SK-N-SH (cell line): ENCODE measurements at regions not wholly inside any gene's neighbourhood (a gene's known extent, or its start where the extent isn't known, plus 50 kb on each side); places are given as distances from the start of the nearest gene placed in this dataset.
A peak's percentile ranks its signal among the peaks of the same experiment; 100 is the strongest.

ENCODE experiments used
- CTCF ChIA-PET: fragments of 300-600, 350-600 bp; formaldehyde crosslinking; extraction: SDS; loops from one replicate; lab custom pipeline; 2021; lab: Yijun Ruan, JAX
- POLR2A ChIA-PET: fragments of 350-600 bp; sonication (Branson Sonifier 250); formaldehyde crosslinking; extraction: SDS; loops from one replicate; lab custom pipeline; 2020; ENCODE audit warnings: antibody characterized with exemption, inconsistent platforms; lab: Yijun Ruan, JAX
- DNase-seq: peaks from one replicate; pipeline ENCODE4 v3.0.0; 2012
- H2AFZ ChIP-seq: fragments of 200-600 bp; sonication (generic); 2 replicates; pipeline ENCODE4 v1.8.1; 2016; ENCODE audit warnings: antibody characterized with exemption, mild to moderate bottlenecking, low read depth
- H3F3A ChIP-seq: fragments of 200-600 bp; sonication (generic); replicated peaks from 2 replicates; pipeline ENCODE3; 2016; ENCODE audit warnings: antibody characterized with exemption, mild to moderate bottlenecking; ENCODE audit not compliant: insufficient read depth
- H3K27ac ChIP-seq, 2 experiments: fragments of 200-500 bp in 1 of 2; fragments of 200-600 bp in 1 of 2; sonication (Bioruptor generic) in 1 of 2; sonication (generic), shearing (Covaris generic) in 1 of 2; 2 replicates each; pipeline versions ENCODE4 v1.5.1 to v1.6.1; 2014 to 2016; ENCODE audit warnings: low read depth in 2 of 2, inconsistent platforms in 1 of 2, low read length in 1 of 2, mild to moderate bottlenecking in 1 of 2, mixed read lengths in 1 of 2
- H3K27me3 ChIP-seq: fragments of 200-600 bp; sonication (generic), shearing (Covaris generic); 2 replicates; pipeline ENCODE4 v1.6.1; 2016; ENCODE audit warnings: mixed run types; ENCODE audit not compliant: insufficient read depth
- H3K36me3 ChIP-seq, 2 experiments: fragments of 200-500 bp in 1 of 2; fragments of 200-600 bp in 1 of 2; sonication (Bioruptor generic) in 1 of 2; sonication (generic) in 1 of 2; replicated peaks in 1 of 2; 2 replicates each; pipeline versions ENCODE3 to v1.5.1; 2014 to 2016; ENCODE audit warnings: low read length in 1 of 2, mild to moderate bottlenecking in 1 of 2; ENCODE audit not compliant: insufficient read depth in 2 of 2, control insufficient read depth in 1 of 2
- H3K4me1 ChIP-seq, 2 experiments: fragments of 200-500 bp in 1 of 2; fragments of 200-600 bp in 1 of 2; sonication (Bioruptor generic) in 1 of 2; sonication (generic), shearing (Covaris generic) in 1 of 2; 2 replicates each; pipeline versions ENCODE4 v1.5.1 to v1.6.1; 2014 to 2016; ENCODE audit warnings: low read depth in 1 of 2, low read length in 1 of 2, mixed run types in 1 of 2; ENCODE audit not compliant: insufficient read depth in 2 of 2, control insufficient read depth in 1 of 2
- H3K4me2 ChIP-seq: fragments of 200-600 bp; sonication (generic), shearing (Covaris generic); 2 replicates; pipeline ENCODE4 v1.6.1; 2017; ENCODE audit warnings: mixed run types
- H3K4me3 ChIP-seq, 2 experiments: fragments of 200-500 bp in 1 of 2; fragments of 200-600 bp in 1 of 2; sonication (Bioruptor generic) in 1 of 2; sonication (generic), shearing (Covaris generic) in 1 of 2; 2 replicates each; pipeline versions ENCODE4 v1.5.1 to v1.8.1; 2014 to 2016; ENCODE audit warnings: low read depth in 2 of 2, inconsistent platforms in 1 of 2, low read length in 1 of 2, mild to moderate bottlenecking in 1 of 2, mixed read lengths in 1 of 2, moderate library complexity in 1 of 2
- H3K79me2 ChIP-seq: fragments of 200-600 bp; sonication (generic); 2 replicates; pipeline ENCODE4 v1.8.1; 2017; ENCODE audit warnings: mild to moderate bottlenecking; ENCODE audit not compliant: insufficient read depth
- H3K9ac ChIP-seq: fragments of 200-600 bp; sonication (generic); 2 replicates; pipeline ENCODE4 v1.6.1; 2017; ENCODE audit warnings: mixed run types
- H3K9me2 ChIP-seq: fragments of 200-600 bp; sonication (generic); 2 replicates; pipeline ENCODE4 v1.6.1; 2017; ENCODE audit warnings: mixed run types
- H3K9me3 ChIP-seq: fragments of 200-600 bp; sonication (generic); 2 replicates; pipeline ENCODE4 v1.6.1; 2017; ENCODE audit warnings: mixed run types, mild to moderate bottlenecking, moderate library complexity
- H4K20me1 ChIP-seq: fragments of 200-600 bp; sonication (generic); 2 replicates; pipeline ENCODE4 v1.6.1; 2017; ENCODE audit warnings: mild to moderate bottlenecking, mixed run types; ENCODE audit not compliant: insufficient read depth
- EZH2phosphoT487 ChIP-seq: fragments of 200-600 bp; sonication (generic); IDR thresholded peaks from 2 replicates; pipeline ENCODE4 v1.6.1; 2017; ENCODE audit warnings: low read depth, mixed run types, mild to moderate bottlenecking, antibody characterized with exemption, moderate library complexity, borderline replicate concordance
- FOSL2 ChIP-seq: IDR thresholded peaks from 2 replicates; pipeline ENCODE4 v1.4.0; 2012; ENCODE audit warnings: low read depth, mild to moderate bottlenecking, moderate library complexity, borderline replicate concordance
- FOXM1 ChIP-seq: IDR thresholded peaks from 2 replicates; pipeline ENCODE4 v1.4.0; 2012; ENCODE audit warnings: low read depth, mild to moderate bottlenecking
- GABPA ChIP-seq: IDR thresholded peaks from 2 replicates; pipeline ENCODE4 v1.4.0; 2012; ENCODE audit warnings: low read depth, mild to moderate bottlenecking
- GATA2 ChIP-seq: sonication (generic); formaldehyde crosslinking; IDR thresholded peaks from 2 replicates; pipeline ENCODE4 v1.5.0; 2020; ENCODE audit warnings: mild to moderate bottlenecking, missing genetic modification reagents
- JUND ChIP-seq: IDR thresholded peaks from 2 replicates; pipeline ENCODE4 v1.4.0; 2012
- MXI1 ChIP-seq: IDR thresholded peaks from 2 replicates; pipeline ENCODE4 v1.6.1; 2012; ENCODE audit warnings: mild to moderate bottlenecking, low read depth, low read length, improper control_type of control experiment
- NRF1 ChIP-seq: IDR thresholded peaks from 2 replicates; pipeline ENCODE4 v1.6.1; 2012; ENCODE audit warnings: low read depth, mild to moderate bottlenecking, low read length
- RAD21 ChIP-seq: IDR thresholded peaks from 2 replicates; pipeline ENCODE4 v1.6.1; 2012; ENCODE audit warnings: mild to moderate bottlenecking, low read length
- RXRA ChIP-seq: IDR thresholded peaks from 2 replicates; pipeline ENCODE4 v1.4.0; 2012; ENCODE audit warnings: low read depth, mild to moderate bottlenecking, borderline replicate concordance
- TAF1 ChIP-seq: IDR thresholded peaks from 2 replicates; pipeline ENCODE4 v1.6.1; 2012; ENCODE audit warnings: low read depth, mild to moderate bottlenecking, low read length, moderate library complexity, borderline replicate concordance
- YY1 ChIP-seq: IDR thresholded peaks from 2 replicates; pipeline ENCODE4 v1.4.0; 2012; ENCODE audit warnings: low read depth, mild to moderate bottlenecking
- WGBS: methylation state at CpG from one replicate; pipeline ENCODE4 v1.1.6; 2017; ENCODE audit warnings: low lambda C conversion rate; 5-methylcytosine and 5-hydroxymethylcytosine counted together
- TF ChIP-seq, protein P1 (sequence below): IDR thresholded peaks from 2 replicates; pipeline ENCODE4; 2012
- TF ChIP-seq, protein P2 (sequence below): IDR thresholded peaks from 2 replicates; pipeline ENCODE4 v1.4.0; 2012; ENCODE audit warnings: low read depth, borderline replicate concordance
- TF ChIP-seq, protein P3 (sequence below): IDR thresholded peaks from 2 replicates; pipeline ENCODE4 v1.4.0; 2012; ENCODE audit warnings: low read depth, borderline replicate concordance
- TF ChIP-seq, protein P4 (sequence below): fragments of 150-350 bp; IDR thresholded peaks from 2 replicates; pipeline ENCODE4 v1.6.1; 2016; ENCODE audit warnings: mild to moderate bottlenecking, low read depth, low read length
- TF ChIP-seq, protein P5 (sequence below): IDR thresholded peaks from 2 replicates; pipeline ENCODE4 v1.4.0; 2012; ENCODE audit warnings: low read depth
- TF ChIP-seq, protein P6 (sequence below): fragments of 200-600 bp; sonication (generic); IDR thresholded peaks from 2 replicates; pipeline ENCODE4 v1.6.1; 2017; ENCODE audit warnings: antibody characterized with exemption, mild to moderate bottlenecking, moderate library complexity

DNA sequence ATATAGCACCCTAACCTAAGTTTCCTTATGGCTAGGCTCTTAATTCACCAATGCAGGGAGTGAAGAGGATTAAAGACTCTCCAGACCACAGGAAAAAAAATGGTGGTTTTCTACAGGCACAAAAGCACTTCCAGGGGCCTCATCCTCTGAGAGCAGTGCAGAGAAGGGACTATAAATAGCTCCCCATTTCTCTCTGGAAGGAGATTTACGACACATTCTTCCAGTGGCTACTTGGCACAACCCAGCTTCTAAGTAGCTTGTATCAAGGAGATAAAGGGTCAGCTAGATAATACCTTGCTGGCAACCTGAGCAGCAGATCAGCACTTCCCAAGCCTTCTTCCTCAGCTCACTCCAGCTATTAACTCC lies 73.5 kb downstream of the CRPPA start (continued):
- no peak for TF ChIP-seq RAD21
- no peak for TF ChIP-seq TAF1
- TF ChIP-seq, protein P1, sequence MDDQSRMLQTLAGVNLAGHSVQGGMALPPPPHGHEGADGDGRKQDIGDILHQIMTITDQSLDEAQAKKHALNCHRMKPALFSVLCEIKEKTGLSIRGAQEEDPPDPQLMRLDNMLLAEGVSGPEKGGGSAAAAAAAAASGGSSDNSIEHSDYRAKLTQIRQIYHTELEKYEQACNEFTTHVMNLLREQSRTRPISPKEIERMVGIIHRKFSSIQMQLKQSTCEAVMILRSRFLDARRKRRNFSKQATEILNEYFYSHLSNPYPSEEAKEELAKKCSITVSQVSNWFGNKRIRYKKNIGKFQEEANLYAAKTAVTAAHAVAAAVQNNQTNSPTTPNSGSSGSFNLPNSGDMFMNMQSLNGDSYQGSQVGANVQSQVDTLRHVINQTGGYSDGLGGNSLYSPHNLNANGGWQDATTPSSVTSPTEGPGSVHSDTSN, result no peak
- no peak for TF ChIP-seq FOSL2

DNA sequence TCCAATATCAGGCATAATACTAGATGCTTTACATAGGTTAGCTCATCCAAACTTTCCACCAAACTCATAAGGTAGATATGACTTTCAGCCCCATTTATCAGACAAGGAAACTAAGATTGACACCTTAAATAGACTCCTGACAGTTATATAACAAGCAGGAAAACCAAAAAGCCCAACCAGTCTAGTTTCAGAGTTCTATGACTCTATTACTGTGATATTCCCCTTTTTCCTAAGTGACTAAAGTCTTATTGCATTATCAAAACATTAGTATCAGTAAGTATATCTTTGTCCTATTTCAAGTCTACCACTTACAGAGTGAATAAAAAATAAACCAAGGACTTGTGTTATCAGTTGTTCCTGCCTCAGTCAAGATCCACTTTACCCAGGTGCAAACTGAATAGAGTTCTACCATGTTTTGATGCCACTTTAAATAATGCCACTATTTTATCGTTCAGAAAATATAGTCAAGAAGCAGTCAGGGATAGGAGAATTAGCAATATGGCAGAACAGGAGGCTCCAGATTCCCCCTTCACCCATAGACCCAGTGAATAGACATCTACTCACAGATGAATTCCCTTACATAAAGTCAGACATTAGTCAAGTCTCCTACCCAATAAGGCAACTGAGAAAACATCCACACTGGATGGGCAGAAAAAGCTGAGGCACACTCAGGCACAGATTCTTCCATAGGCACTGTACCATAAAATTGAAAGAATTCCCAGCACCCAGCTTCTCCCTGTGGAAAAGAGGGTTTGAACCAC lies 74.1 kb downstream of the CRPPA start:
- Histone ChIP-seq H3K79me2 (no peaks in the 10 kb centered on the region), H3K27me3 (no peaks in the 10 kb centered on the region), H3K4me3 (no peak overlapping the region), H3K4me2 (no peak overlapping the region), H3K4me1 (peaks cover 0 to 7% of the 10 kb centered on the region in 2 experiments; a peak in 2 of 4 replicates), H3K9ac (no peak overlapping the region), H3K27ac (peak overlapping the region in 1 of 2 experiments; percentile 62; a peak in 2 of 4 replicates), H3K36me3 (no peaks in the 10 kb centered on the region), H3K9me2 (no peaks in the 10 kb centered on the region), H4K20me1 (no peaks in the 10 kb centered on the region), H2AFZ (no peak overlapping the region), H3K9me3 (no peaks in the 10 kb centered on the region), H3F3A (no peaks in the 10 kb centered on the region)
- TF ChIP-seq MXI1 (no peak), FOXM1 (no peak), GATA2 (CRISPR knock-in tag) (no peak), NRF1 (no peak), EZH2phosphoT487 (no peak), YY1 (no peak), RAD21 (no peak), GABPA (no peak), RXRA (no peak), JUND (no peak)
- TF ChIP-seq, protein P2, sequence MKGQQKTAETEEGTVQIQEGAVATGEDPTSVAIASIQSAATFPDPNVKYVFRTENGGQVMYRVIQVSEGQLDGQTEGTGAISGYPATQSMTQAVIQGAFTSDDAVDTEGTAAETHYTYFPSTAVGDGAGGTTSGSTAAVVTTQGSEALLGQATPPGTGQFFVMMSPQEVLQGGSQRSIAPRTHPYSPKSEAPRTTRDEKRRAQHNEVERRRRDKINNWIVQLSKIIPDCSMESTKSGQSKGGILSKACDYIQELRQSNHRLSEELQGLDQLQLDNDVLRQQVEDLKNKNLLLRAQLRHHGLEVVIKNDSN, result no peak
- TF ChIP-seq, protein P3, sequence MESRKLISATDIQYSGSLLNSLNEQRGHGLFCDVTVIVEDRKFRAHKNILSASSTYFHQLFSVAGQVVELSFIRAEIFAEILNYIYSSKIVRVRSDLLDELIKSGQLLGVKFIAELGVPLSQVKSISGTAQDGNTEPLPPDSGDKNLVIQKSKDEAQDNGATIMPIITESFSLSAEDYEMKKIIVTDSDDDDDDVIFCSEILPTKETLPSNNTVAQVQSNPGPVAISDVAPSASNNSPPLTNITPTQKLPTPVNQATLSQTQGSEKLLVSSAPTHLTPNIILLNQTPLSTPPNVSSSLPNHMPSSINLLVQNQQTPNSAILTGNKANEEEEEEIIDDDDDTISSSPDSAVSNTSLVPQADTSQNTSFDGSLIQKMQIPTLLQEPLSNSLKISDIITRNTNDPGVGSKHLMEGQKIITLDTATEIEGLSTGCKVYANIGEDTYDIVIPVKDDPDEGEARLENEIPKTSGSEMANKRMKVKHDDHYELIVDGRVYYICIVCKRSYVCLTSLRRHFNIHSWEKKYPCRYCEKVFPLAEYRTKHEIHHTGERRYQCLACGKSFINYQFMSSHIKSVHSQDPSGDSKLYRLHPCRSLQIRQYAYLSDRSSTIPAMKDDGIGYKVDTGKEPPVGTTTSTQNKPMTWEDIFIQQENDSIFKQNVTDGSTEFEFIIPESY, result no peak
- TF ChIP-seq, protein P4, sequence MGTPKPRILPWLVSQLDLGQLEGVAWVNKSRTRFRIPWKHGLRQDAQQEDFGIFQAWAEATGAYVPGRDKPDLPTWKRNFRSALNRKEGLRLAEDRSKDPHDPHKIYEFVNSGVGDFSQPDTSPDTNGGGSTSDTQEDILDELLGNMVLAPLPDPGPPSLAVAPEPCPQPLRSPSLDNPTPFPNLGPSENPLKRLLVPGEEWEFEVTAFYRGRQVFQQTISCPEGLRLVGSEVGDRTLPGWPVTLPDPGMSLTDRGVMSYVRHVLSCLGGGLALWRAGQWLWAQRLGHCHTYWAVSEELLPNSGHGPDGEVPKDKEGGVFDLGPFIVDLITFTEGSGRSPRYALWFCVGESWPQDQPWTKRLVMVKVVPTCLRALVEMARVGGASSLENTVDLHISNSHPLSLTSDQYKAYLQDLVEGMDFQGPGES, result no peak
- TF ChIP-seq, protein P5, sequence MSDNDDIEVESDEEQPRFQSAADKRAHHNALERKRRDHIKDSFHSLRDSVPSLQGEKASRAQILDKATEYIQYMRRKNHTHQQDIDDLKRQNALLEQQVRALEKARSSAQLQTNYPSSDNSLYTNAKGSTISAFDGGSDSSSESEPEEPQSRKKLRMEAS, result no peak
- TF ChIP-seq, protein P6, sequence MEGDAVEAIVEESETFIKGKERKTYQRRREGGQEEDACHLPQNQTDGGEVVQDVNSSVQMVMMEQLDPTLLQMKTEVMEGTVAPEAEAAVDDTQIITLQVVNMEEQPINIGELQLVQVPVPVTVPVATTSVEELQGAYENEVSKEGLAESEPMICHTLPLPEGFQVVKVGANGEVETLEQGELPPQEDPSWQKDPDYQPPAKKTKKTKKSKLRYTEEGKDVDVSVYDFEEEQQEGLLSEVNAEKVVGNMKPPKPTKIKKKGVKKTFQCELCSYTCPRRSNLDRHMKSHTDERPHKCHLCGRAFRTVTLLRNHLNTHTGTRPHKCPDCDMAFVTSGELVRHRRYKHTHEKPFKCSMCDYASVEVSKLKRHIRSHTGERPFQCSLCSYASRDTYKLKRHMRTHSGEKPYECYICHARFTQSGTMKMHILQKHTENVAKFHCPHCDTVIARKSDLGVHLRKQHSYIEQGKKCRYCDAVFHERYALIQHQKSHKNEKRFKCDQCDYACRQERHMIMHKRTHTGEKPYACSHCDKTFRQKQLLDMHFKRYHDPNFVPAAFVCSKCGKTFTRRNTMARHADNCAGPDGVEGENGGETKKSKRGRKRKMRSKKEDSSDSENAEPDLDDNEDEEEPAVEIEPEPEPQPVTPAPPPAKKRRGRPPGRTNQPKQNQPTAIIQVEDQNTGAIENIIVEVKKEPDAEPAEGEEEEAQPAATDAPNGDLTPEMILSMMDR, result no peak
- POLR2A ChIA-PET, result no interaction called here
- CTCF ChIA-PET, result interaction anchor here (0.8 to 2.3 kb wide), 5 partner anchors 8 to 55 kb away, joined by 3 to 7 read pairs (median 3); no protein-coding TSS in a partner anchor
- WGBS, result 18% methylated on average over 1 of the region's 1 CpG
- DNase-seq, result no peak
